ENCODE measurements at regions not wholly inside any gene's neighbourhood (a gene's known extent, or its start where the extent isn't known, plus 50 kb on each side); places are given as distances from the start of the nearest gene placed in this dataset.
"Not testable (repeated sequence)": the region's sequence is repeated elsewhere in the genome, so short reads cannot be mapped to it uniquely, and the experiment has no call there.

- no peak for DNase-seq (ENCODE audit: low read depth, low spot score)
- no CpG with 5 or more reads among the region's 5 CpGs for WGBS (ENCODE audit: insufficient coverage, insufficient read length)
- Histone ChIP-seq H3K36me3 (ENCODE audit: control insufficient read depth, insufficient read depth, low read length) (no peaks in the 10 kb centered on the region), H3K27me3 (ENCODE audit: control insufficient read depth, insufficient read depth, low read length) (no peaks in the 10 kb centered on the region), H3K27ac (ENCODE audit: low read length) (no peak overlapping the region), H3K9me3 (ENCODE audit: control insufficient read depth, insufficient read depth, low read length) (no peaks in the 10 kb centered on the region), H3K4me3 (ENCODE audit: low read length) (no peak overlapping the region), H3K4me1 (ENCODE audit: control insufficient read depth, insufficient read depth, low read length) (no peaks in the 10 kb centered on the region)
Measured at GRCh38 chr7:15057272-15057671, 154.7 kb upstream of the DGKB start.

GRCh38 chr7:15054304-15054703 is 151.8 kb upstream of the DGKB start:
- not testable (repeated sequence) for H3K27ac ChIP-seq (ENCODE audit: low read length); DNase-seq (ENCODE audit: low read depth, low spot score); H3K27me3 ChIP-seq (ENCODE audit: control insufficient read depth, insufficient read depth, low read length); H3K4me1 ChIP-seq (ENCODE audit: control insufficient read depth, insufficient read depth, low read length); H3K9me3 ChIP-seq (ENCODE audit: control insufficient read depth, insufficient read depth, low read length); H3K4me3 ChIP-seq (ENCODE audit: low read length); H3K36me3 ChIP-seq (ENCODE audit: control insufficient read depth, insufficient read depth, low read length)
- no CpG with 5 or more reads among the region's 4 CpGs for WGBS (ENCODE audit: insufficient coverage, insufficient read length)

- Histone ChIP-seq H3K4me1 (ENCODE audit: control insufficient read depth, insufficient read depth, low read length) (no peaks in the 10 kb centered on the region), H3K4me3 (ENCODE audit: low read length) (no peak overlapping the region), H3K27me3 (ENCODE audit: control insufficient read depth, insufficient read depth, low read length) (no peaks in the 10 kb centered on the region), H3K27ac (ENCODE audit: low read length) (no peak overlapping the region), H3K36me3 (ENCODE audit: control insufficient read depth, insufficient read depth, low read length) (no peaks in the 10 kb centered on the region), H3K9me3 (ENCODE audit: control insufficient read depth, insufficient read depth, low read length) (no peaks in the 10 kb centered on the region)
- no peak for DNase-seq (ENCODE audit: low read depth, low spot score)
- WGBS (ENCODE audit: insufficient coverage, insufficient read length) = no CpG with 5 or more reads among the region's 1 CpG
Measured at GRCh38 chr7:15049157-15049556, 146.6 kb upstream of the DGKB start.

DNA sequence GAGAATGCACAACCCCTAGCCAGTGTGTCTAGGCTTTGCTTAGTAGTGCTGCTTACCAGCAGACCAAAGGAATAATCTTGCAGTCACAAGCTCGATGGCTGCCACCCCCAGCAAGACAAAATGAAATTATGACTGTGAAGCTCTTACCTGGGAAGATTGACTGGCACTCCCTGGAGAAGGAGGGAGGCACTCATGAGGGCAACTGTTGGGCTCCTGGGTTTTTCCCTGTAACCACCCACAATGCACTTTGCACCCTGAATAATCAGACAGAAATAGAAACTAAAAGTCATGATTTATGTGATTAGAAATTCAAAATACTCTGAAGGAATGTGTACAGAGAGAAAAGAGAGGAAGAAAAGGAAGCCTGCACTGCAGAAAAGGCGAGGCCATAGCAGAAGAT is 144.3 kb upstream of the DGKB start:
- DNase-seq (ENCODE audit: low read depth, low spot score) = no peak
- no CpG with 5 or more reads among the region's 2 CpGs for WGBS (ENCODE audit: insufficient coverage, insufficient read length)
- Histone ChIP-seq H3K9me3 (ENCODE audit: control insufficient read depth, insufficient read depth, low read length) (no peaks in the 10 kb centered on the region), H3K27ac (ENCODE audit: low read length) (no peak overlapping the region), H3K27me3 (ENCODE audit: control insufficient read depth, insufficient read depth, low read length) (no peaks in the 10 kb centered on the region), H3K4me1 (ENCODE audit: control insufficient read depth, insufficient read depth, low read length) (no peaks in the 10 kb centered on the region), H3K36me3 (ENCODE audit: control insufficient read depth, insufficient read depth, low read length) (no peaks in the 10 kb centered on the region), H3K4me3 (ENCODE audit: low read length) (no peak overlapping the region)

GRCh38 chr7:15043931-15044330 is 141.4 kb upstream of the DGKB start:
- Histone ChIP-seq H3K27me3 (ENCODE audit: control insufficient read depth, insufficient read depth, low read length) (no peaks in the 10 kb centered on the region), H3K4me3 (ENCODE audit: low read length) (no peak overlapping the region), H3K36me3 (ENCODE audit: control insufficient read depth, insufficient read depth, low read length) (no peaks in the 10 kb centered on the region), H3K9me3 (ENCODE audit: control insufficient read depth, insufficient read depth, low read length) (no peaks in the 10 kb centered on the region), H3K27ac (ENCODE audit: low read length) (no peak overlapping the region), H3K4me1 (ENCODE audit: control insufficient read depth, insufficient read depth, low read length) (no peaks in the 10 kb centered on the region)
- DNase-seq (ENCODE audit: low read depth, low spot score) = no peak
- WGBS (ENCODE audit: insufficient coverage, insufficient read length) = no CpG with 5 or more reads among the region's 6 CpGs

- no peaks in the 10 kb centered on the region for H3K36me3 ChIP-seq (ENCODE audit: control insufficient read depth, insufficient read depth, low read length)
- no peaks in the 10 kb centered on the region for H3K27me3 ChIP-seq (ENCODE audit: control insufficient read depth, insufficient read depth, low read length)
- H3K9me3 ChIP-seq (ENCODE audit: control insufficient read depth, insufficient read depth, low read length) = no peaks in the 10 kb centered on the region
- no CpG with 5 or more reads among the region's 1 CpG for WGBS (ENCODE audit: insufficient coverage, insufficient read length)
- H3K27ac ChIP-seq (ENCODE audit: low read length) = no peak overlapping the region
- no peak for DNase-seq (ENCODE audit: low read depth, low spot score)
- no peaks in the 10 kb centered on the region for H3K4me1 ChIP-seq (ENCODE audit: control insufficient read depth, insufficient read depth, low read length)
- no peak overlapping the region for H3K4me3 ChIP-seq (ENCODE audit: low read length)
Measured at GRCh38 chr7:15042285-15043065, 139.9 kb upstream of the DGKB start.

DNA sequence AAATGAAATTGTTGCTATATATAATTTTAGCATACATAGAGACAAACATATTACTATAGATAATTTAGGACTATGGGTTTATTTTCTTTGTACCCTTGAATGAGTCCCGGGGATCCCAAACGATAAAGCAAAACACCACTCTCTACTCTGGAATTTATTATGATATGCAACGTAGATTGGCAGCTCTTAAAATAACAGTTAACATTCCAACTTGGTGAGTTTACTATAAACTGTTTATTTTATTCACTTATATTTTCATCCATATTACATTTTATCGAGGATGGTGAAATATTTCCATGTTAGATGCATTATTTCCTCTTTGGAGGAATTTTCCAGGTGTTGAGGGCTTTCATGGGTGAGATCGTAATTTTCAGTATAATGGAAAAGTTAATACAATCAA is 138.7 kb upstream of the DGKB start:
- WGBS (ENCODE audit: insufficient coverage, insufficient read length) = no CpG with 5 or more reads among the region's 5 CpGs
- Histone ChIP-seq H3K27me3 (ENCODE audit: control insufficient read depth, insufficient read depth, low read length) (no peaks in the 10 kb centered on the region), H3K27ac (ENCODE audit: low read length) (no peak overlapping the region), H3K36me3 (ENCODE audit: control insufficient read depth, insufficient read depth, low read length) (no peaks in the 10 kb centered on the region), H3K4me3 (ENCODE audit: low read length) (no peak overlapping the region), H3K9me3 (ENCODE audit: control insufficient read depth, insufficient read depth, low read length) (no peaks in the 10 kb centered on the region), H3K4me1 (ENCODE audit: control insufficient read depth, insufficient read depth, low read length) (no peaks in the 10 kb centered on the region)
- no peak for DNase-seq (ENCODE audit: low read depth, low spot score)

DNA sequence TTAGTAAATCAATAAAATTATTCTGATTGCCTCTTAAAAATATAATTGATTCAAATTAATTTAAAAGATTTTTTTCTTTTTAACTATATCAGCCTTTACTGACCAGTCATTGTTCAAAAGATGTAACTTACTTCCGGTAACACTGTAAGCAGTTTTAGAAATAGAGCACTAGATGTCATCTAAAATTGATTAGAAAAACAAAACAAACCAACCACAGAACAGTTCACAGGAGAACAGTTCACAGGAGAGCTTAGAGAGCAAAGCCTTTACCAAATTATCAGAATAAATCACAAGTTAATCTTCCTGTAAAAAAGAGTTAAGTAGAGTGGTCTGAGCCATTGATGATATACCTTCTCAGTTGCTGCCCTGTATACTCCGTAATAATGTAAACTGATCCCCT is 133.3 kb upstream of the DGKB start:
- no peak for DNase-seq (ENCODE audit: low read depth, low spot score)
- no peaks in the 10 kb centered on the region for H3K27me3 ChIP-seq (ENCODE audit: control insufficient read depth, insufficient read depth, low read length)
- H3K4me1 ChIP-seq (ENCODE audit: control insufficient read depth, insufficient read depth, low read length) = no peaks in the 10 kb centered on the region
- H3K36me3 ChIP-seq (ENCODE audit: control insufficient read depth, insufficient read depth, low read length) = no peaks in the 10 kb centered on the region
- no peak overlapping the region for H3K27ac ChIP-seq (ENCODE audit: low read length)
- H3K4me3 ChIP-seq (ENCODE audit: low read length) = no peak overlapping the region
- no peaks in the 10 kb centered on the region for H3K9me3 ChIP-seq (ENCODE audit: control insufficient read depth, insufficient read depth, low read length)
- no CpG with 5 or more reads among the region's 2 CpGs for WGBS (ENCODE audit: insufficient coverage, insufficient read length)

DNA sequence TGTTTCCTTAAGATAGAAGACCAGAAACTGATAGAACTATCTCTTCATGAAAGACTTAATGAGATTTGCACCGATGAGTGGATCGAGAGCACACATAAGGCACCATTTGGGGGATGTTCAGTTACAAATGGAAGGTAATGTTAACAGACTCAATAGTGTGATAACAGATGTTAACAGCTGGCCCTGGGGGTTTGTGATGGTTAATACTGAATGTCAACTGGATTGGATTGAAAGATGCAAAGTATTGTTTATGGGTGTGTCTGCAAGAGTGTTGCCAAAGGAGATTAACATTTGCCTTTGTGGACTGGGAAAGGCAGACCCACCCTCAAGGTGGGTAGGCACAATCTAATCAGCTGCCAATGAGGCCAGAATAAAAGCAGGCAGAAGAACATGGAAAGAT is 130.5 kb upstream of the DGKB start:
- Histone ChIP-seq H3K4me3 (ENCODE audit: low read length) (no peak overlapping the region), H3K9me3 (ENCODE audit: control insufficient read depth, insufficient read depth, low read length) (no peaks in the 10 kb centered on the region), H3K4me1 (ENCODE audit: control insufficient read depth, insufficient read depth, low read length) (no peaks in the 10 kb centered on the region), H3K27me3 (ENCODE audit: control insufficient read depth, insufficient read depth, low read length) (no peaks in the 10 kb centered on the region), H3K27ac (ENCODE audit: low read length) (no peak overlapping the region), H3K36me3 (ENCODE audit: control insufficient read depth, insufficient read depth, low read length) (no peaks in the 10 kb centered on the region)
- no peak for DNase-seq (ENCODE audit: low read depth, low spot score)
- WGBS (ENCODE audit: insufficient coverage, insufficient read length) = no CpG with 5 or more reads among the region's 2 CpGs

- Histone ChIP-seq H3K27me3 (ENCODE audit: control insufficient read depth, insufficient read depth, low read length) (no peaks in the 10 kb centered on the region), H3K27ac (ENCODE audit: low read length) (no peak overlapping the region), H3K4me1 (ENCODE audit: control insufficient read depth, insufficient read depth, low read length) (peaks cover 2% of the 10 kb centered on the region; the same call in 1 of the 2 replicates), H3K9me3 (ENCODE audit: control insufficient read depth, insufficient read depth, low read length) (no peaks in the 10 kb centered on the region), H3K36me3 (ENCODE audit: control insufficient read depth, insufficient read depth, low read length) (no peaks in the 10 kb centered on the region), H3K4me3 (ENCODE audit: low read length) (no peak overlapping the region)
- WGBS (ENCODE audit: insufficient coverage, insufficient read length) = no CpG with 5 or more reads among the region's 2 CpGs
- no peak for DNase-seq (ENCODE audit: low read depth, low spot score)
Measured at GRCh38 chr7:15018981-15019380, 116.4 kb upstream of the DGKB start.

- peaks cover 2% of the 10 kb centered on the region; the same call in 1 of the 2 replicates for H3K4me1 ChIP-seq (ENCODE audit: control insufficient read depth, insufficient read depth, low read length)
- DNase-seq (ENCODE audit: low read depth, low spot score) = no peak
- WGBS (ENCODE audit: insufficient coverage, insufficient read length) = no CpG with 5 or more reads among the region's 2 CpGs
- no peak overlapping the region for H3K27ac ChIP-seq (ENCODE audit: low read length)
- H3K4me3 ChIP-seq (ENCODE audit: low read length) = no peak overlapping the region
- no peaks in the 10 kb centered on the region for H3K27me3 ChIP-seq (ENCODE audit: control insufficient read depth, insufficient read depth, low read length)
- H3K36me3 ChIP-seq (ENCODE audit: control insufficient read depth, insufficient read depth, low read length) = no peaks in the 10 kb centered on the region
- no peaks in the 10 kb centered on the region for H3K9me3 ChIP-seq (ENCODE audit: control insufficient read depth, insufficient read depth, low read length)
Measured at GRCh38 chr7:15016766-15017165, 114.2 kb upstream of the DGKB start.

Data from iPS DF 6.9 (cell line).